GM21576 (cell line): ENCODE measurements at regions not wholly inside any gene's neighbourhood (a gene's known extent, or its start where the extent isn't known, plus 50 kb on each side); places are given as distances from the start of the nearest gene placed in this dataset.
"Not testable (repeated sequence)": the region's sequence is repeated elsewhere in the genome, so short reads cannot be mapped to it uniquely, and the experiment has no call there.

Experiments used
- ATAC-seq: cut with Tn5 transposase; IDR thresholded peaks from one replicate; pipeline ENCODE4 v1.9.1; 2021; ENCODE audit warnings: mild to moderate bottlenecking, moderate library complexity; ENCODE audit not compliant: unreplicated experiment

DNA sequence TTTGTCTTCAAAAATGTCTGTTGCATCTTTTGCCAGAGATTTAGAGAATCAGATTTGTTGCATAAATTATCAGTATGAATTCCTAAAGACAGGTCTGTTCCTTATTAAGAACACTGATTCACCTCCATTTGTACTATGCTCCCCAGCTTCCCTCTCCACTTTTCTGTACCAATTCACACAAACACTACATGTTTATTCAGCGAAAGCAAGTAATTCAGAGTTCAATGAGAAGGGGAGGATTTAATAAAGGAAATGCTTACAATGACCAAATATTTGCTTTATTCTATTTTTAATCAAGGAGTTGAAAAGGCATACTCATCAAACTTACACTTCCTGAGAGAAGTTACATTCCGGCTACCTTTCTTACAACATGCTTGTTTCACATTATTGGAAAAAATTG is 135.5 kb downstream of the NBPF8 start:
- not testable (repeated sequence) for ATAC-seq

DNA sequence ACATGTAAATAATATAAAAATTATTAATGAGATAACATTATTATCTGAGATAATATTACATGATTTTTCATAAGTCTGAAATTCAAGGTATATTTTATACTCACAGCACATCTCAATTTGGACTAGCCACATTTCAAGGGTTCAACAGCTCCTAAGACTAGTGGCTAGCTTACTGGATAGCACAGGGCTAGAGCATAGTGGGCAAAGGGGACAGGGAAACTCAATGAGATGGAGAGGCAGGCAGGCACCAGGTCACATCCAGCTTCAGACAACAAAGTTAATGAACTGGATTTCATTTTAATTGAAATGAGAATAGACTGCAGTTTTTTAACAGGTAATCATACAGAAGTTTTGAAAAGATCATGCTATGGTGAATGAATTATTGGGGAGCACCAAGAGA is 137.4 kb downstream of the NBPF8 start:
- ATAC-seq, result not testable (repeated sequence)

DNA sequence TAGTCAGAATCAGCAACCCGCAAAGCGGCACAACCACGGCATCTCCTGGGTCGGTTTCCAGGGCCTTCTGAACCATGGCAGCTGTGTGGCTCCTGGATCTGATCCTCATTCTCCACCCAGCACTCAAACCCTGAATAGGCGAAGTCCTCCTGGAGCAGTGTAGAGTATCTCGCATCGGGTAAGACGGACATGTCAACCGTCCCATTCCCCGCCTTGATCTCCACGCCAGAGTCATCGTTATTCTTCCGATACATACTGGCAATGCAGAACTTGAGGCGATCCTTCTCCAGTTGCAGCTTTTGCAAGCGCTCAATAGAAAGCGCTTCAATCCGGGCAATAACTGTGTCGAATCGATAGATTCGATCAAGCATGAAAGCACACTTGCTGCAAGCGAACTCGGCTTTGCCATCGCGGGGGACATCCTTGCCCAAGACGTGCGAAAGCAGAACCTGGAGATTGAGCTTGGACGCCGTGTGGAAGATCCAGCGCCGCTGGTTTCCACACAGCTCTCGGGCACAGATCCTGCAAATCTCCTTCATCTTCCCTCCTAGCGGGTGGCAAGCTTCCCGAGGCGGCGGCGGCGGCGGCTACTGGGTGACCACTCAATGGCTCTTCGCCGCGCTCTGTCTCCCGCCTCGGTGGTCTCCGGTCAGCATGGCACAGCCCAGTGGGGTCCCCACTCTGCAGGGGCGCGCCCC is 142.9 kb downstream of the NBPF8 start:
- ATAC-seq, result peak; percentile 1

DNA sequence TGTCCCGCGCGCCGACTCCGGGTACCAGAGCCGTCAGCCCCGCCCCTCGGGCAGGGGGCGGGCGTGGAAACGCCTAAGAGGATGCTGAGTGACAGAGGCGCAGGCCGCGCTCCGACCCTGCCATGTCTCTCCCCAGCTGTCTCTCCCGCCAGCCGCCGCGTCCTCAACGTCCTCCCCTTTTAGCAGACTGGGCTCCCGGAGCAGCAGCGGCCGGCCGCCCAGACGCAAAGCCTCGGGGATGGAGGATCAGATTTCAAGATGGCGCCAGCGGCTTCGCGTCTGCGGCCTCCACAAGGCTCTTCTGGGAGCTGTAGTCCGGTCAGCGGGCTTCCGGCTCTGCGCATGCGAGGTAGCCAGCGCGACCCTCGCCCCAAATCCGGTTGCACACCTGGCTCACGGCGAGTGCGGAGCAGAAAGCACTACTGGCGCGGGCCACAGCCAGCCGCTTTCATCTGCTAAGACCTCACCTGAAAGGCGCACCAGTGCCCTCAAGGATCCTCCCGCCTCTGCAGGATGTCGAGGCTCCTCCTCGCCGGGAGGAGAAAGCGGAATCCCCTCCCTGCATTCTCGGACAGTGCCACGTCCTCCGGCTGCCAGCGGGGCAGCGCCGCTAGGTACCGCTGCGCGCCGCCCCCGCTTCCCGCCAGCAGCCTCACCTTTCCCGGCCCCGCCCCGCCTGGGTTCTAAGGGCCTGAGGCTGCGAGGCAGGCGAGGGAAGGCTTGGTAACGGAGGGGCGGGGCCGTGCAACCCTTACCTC is 143.6 kb downstream of the NBPF8 start:
- ATAC-seq, result peak; percentile 81

DNA sequence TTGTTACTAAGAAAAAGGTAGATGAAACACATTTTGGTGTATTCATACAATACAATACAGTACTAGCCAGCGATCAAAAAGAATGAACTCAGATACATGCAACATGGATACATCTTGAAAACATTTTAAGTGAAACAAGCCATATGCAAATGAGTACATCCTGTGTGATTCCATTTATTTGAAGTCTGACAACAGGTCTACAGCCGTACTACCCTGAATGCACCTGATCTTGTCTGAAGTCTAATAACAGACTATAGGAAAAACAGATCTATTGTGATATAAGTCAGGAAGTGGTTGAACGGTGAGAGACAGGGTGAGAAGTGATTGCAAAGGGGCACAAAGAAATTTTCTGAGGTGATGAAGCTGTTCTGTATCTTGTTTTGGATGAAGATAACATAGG is 146.9 kb downstream of the NBPF8 start:
- not testable (repeated sequence) for ATAC-seq

DNA sequence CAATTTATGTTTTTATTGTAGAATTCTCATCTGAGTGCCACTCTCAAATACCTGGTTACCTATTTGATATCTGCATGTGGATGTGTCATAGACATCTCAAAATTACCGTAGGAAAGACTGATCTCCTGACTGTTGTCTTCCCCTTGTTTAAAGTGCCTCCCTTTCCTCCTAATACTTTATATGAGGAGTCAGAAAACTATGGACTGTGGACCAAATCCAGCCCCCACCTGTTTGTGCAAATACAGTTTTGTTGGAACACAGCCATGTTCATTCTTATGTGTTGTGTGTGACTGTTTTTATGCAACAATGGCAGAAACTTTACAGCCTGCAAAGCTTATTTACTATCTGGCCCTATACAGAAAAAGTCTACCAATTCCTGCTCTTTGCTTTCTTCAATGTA is 150.6 kb downstream of the NBPF8 start:
- ATAC-seq, result not testable (repeated sequence)

DNA sequence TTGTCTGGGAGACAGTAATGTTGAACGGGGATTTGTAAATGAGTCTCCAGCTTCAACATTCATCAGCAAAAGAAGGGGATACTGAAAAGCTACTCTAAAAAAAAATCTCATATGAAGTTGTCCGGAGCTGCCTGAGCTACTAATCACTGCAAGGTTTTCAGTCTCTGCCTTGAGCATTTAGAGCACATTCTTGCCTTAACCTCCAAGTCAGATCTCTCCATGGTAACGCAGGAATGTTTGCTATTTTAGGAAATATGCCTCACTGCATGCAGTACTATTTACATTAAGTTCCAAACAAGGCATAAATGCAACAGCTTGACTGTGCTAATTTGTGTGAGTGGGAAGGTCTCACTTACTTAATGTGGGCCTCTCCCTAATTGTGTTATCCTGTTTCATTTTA is 152.8 kb downstream of the NBPF8 start:
- not testable (repeated sequence) for ATAC-seq

DNA sequence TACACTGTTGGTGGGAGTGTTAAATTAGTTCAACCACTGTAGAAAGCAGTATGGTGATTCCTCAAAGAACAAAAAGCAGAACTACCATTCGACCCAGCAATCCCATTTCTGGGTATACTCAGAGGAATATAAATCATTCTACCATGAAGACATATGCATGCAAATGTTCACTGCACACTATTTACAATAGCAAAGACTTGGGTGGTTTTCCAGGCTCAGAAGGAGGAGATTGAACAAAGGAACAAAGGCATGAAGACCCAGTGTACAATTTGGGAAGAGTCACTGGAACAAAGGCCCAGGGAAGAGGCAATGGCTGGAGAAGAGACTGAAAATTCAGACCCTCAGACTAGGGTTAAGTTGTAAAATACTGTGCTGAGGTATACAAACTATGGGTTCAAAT is 148.5 kb upstream of the NBPF26 start:
- ATAC-seq, result not testable (repeated sequence)

DNA sequence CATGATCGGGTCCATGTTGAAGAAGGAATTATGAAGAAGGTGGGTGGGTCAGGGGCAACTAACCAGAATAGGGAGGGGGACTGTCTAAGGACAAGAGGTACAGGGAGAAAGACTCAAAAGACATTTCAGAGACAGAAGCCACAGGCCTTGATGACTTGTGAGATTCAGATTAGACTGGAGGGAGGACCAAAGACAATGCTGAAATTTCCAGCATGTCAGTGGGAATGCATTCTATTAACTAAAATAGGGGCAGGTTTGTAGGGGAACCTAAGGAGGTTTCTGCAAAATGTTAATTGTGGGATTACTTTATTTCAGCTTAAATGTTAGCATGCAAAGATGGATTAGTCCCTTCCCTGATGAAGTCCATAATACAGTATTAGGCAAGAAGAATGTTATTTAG is 141.6 kb upstream of the NBPF26 start:
- not testable (repeated sequence) for ATAC-seq

DNA sequence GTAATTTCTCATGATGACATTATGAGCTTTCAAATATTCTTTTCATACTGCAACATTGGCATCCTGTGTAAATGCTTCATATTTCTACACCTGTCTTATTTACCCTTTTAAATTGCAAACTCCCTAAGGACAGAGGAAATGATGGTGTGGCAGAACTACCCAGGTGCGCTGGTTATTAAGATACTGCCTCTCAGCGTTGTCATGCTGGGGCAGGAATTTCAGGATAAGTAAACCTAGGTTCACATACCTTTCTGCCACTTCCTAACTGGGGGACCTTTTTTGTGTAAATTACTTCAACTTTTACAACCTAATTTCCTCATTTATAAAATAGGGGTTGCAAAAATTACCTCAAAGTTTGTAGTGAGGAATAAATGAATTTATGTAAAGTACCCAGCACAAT is 137.7 kb upstream of the NBPF26 start:
- not testable (repeated sequence) for ATAC-seq

DNA sequence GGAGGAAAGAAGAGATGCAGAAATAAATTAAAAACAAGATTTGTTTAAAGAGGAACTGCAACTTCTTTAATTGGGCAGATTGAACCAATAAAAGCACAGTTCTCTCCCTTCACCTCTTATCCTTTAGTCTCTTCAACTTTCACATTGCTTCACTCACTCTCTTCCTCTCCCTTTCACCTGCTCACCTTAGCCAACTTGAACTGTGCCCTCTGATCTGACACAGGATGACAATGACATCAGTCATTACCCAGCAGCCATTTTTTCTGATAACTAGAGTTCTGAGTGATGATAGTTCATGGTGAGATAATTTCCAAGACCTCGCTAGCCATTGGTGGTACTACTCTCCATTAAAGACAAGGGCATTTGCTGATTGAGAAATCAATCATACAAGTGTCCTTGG is 134.9 kb upstream of the NBPF26 start:
- ATAC-seq, result not testable (repeated sequence)

DNA sequence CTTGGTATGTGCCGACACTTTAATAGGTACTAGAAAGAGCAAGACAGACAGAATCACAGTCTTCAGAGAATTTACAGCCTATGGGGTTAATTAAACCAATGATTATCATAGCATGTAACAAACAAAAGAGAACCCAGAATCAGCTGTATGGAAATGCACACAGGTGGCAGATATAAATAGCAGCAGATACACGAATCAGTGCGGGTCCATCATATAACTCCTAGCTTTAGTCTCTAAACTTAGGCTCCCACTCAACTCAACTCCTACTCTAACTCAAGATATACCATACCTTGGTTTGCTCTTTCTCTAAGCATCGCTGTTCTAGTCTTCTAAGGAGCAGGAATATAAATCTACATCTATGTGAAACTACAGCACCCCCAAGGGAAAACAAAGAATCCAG is 132.0 kb upstream of the NBPF26 start:
- ATAC-seq, result not testable (repeated sequence)

DNA sequence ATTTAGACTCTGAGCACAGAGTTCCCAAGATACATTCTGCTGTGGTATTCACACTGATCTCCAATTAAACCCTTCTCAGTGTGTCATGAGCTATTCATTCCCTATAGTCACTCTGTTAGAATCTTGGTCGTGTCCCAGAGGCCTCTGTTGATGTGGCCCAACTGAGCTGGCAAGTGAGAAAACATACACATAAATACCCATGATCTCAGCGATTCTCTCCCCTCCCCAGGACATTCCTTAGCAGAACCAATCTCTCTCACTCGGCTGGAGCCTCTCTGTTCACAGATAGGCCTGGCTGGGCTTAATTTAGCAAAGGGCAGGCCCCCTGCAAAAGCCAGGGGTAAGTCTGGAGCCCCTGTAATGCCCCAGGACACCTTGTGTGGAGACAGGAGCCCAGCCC is 130.8 kb upstream of the NBPF26 start:
- not testable (repeated sequence) for ATAC-seq

DNA sequence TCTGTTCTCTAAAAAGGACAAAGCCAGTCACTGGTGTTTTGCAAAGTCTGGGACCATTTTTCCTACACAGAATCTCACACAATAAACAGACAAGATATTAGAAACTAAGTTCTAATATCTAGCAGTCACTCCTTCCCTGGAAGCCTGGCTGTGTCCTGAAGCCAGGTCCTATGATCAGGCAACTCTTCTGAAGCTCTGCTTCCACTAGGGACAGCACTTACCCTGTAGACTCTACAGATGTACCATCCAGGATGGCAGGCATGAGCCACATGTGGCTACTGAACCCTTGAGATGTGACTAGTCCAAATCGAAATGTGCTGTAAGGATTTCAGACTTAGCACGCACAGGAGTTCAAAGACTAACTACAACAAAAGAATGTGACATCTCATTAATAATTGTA is 130.1 kb upstream of the NBPF26 start:
- ATAC-seq, result not testable (repeated sequence)

DNA sequence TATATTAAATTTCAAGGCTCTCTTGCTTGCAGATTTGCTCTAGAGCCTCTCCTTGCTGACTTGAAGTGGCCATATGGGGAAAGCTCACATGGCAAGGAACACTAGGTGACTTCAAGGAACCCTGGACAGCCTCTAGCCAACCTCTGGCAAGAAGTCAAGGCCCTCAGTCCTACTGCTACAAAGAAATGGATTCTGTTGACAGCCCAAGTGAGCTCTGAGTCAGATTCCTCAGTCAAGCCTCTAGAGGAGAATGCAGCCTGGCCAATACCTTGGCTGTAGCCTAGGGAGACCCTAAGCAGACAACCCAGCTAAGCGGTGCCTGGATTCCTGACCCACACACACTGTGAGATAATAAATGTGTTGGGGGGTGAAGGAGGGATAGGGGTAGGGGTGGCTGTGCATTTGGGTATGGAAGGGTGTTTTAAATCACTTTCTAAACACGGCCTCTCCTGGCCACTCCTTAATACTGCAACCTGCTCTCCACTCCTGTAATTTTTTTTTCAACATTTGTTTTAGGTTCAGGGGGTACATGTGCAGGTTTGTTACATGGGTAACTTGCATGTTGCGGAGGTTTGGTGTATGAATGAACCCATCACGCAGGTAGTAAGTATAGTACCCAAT is 125.3 kb upstream of the NBPF26 start:
- ATAC-seq, result not testable (repeated sequence)

DNA sequence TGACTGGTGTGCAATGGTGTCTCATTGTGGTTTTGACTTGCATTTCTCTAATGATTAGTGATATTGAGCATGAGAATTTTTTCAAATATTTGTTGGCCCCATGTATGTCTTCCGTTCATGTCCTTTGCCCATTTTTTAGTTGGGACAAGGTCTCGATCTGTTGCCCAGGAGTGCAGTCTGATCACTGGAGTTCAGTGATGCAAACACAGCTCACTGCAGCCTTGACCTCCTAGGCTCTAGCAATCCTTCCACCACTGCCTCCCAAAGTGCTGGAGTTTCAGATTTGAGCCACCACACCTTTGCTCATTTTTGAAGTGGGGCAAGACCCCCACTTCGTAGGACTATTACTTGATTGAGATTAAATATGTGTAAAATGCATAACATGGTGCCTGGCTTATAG is 124.2 kb upstream of the NBPF26 start:
- ATAC-seq, result not testable (repeated sequence)

DNA sequence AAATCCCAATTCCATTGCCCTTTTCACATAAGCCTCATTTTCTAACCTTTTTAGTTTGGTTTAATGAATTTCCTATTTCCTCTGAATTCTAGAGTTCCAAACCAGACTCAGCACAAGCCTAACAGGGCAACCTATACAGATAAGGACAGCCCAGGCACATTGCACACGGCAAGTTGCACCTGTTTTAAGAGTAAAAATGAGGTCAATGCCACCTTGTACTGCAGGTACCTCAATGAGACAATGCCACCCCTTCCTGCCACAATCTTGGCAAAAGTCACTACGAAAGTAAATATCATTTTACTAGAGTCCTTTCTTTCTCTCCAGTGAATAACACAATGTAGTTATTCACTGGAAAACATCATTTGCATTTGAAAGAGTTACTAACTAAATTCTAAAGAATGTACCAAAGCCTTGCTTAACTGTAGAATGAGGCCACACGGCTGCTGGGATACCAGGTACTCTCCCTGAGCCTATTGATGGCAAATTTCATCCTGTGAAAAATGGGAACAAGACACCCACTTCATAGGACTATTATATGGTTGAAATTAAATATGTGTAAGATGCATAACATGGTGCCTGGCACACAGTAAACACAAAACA is 123.2 kb upstream of the NBPF26 start:
- not testable (repeated sequence) for ATAC-seq

DNA sequence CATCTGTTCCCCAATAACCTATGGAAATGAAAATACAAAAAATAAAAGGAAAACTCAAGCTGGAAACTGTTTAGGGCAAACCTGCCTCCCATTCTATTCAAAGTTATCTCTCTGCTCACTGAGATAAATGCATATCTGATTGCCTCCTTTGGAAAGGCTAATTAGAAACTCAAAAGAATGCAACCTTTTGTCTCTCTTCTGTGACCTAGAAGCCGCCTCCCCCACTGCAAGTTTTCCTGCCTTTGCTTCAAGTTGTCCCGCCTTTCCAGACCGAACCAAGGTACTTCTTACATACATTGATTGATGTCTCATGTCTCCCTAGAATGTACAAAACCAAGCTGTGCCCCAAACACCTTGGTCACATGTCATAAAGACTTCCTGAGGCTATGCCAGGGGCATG is 115.9 kb upstream of the NBPF26 start:
- ATAC-seq, result not testable (repeated sequence)

DNA sequence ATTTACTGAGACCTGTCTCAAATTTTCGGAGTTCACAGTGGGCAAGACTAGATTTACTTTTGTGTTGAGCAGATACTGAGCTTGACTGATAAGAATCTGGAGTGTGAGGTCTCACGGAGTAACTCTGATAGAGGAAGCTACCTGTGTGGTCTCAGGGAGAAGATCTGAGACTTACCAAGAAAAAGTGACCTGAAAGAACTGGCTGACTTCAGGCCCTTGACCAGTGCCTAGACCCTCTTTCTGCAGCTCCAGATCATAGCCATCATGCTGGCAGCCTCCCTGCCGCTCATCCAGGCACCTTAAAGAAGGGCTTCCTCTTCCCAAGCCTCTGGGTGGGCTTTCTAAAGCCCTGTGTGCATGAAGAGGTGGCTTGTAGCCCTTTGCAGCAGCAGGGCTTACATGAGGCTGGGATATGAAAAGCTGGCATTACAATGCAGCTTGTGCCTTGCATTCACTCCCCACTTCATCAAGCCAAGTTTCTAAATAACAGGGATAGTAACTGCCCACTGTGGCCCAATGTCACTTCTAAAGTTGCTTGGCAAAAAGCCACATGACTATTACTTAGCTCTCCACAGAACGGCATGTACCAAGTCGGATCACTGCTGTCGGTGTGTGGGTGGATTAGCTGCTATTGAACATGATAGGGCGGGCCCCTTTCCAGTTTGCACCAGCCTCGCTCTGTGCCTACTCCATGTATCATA is 115.3 kb upstream of the NBPF26 start:
- not testable (repeated sequence) for ATAC-seq

DNA sequence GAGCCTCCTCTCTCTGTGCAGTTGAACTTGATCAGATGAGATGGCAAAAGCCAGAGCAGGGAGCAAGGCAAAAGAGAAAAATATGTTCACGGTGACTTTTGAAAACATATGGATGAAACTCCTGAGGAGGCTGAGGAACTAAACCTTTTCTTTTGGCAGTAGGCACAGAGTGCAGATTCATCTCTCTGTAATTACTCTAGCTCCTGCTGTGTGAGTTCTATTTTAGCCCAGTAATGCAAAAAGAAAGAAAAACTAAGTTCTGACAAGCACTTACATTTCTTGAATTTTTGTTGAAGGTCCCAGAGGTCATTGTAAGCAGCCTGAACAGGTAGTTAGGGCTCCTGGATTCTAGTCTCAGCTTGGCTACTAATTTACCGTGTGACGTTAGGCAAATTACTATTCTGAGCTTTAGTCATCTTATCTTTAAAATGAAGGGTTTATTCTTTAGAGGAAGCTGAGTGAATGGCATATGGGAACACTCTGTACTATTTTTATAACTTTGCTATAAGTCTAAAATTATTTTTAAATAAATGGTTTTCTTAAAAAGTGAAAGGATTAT is 114.7 kb upstream of the NBPF26 start:
- ATAC-seq, result not testable (repeated sequence)
